ENCODE measurements at regions not wholly inside any gene's neighbourhood (a gene's known extent, or its start where the extent isn't known, plus 50 kb on each side); places are given as distances from the start of the nearest gene placed in this dataset.

DNA sequence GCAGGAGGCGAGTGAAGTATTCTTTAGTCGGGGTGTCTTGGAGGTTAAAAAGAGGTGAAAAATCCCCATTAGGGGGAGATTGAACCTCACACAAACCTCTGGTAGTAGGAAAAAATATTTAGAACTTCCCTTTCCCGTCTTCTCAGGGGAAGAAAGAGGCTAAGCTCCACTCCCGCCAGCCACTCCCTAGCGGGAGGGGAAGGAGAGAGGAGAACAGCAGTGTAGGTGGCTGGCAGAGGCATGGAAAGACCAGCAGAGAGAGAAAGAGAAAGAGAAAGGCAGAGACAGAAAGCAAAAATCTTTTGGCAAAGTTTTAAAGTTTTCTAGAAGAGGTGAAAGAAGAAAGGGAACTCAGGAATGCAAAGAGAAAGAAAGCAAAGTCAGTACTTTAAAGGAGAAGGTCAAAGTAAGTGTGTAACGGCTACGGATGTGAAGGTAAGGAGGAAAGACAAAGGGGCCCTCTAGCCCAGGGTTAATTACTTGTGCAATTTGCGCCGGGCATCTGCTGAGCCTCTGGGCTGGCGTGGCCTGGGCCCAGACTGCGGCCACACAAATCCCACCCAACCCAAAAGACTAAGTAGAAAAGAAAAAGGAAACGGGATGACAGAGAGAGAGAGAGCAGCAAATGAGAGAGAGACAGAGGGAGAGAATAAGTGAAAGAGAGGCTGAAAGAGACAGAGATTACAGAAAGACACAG lies 72.3 kb upstream of the ZNF746 start:
- Histone ChIP-seq H3K27ac (no peak overlapping the region), H3K4me3 (no peak overlapping the region), H3K36me3 (peaks cover 0 to 58% (median 4%) of the 10 kb centered on the region in 6 donors), H3K9me3 (peaks cover 6 to 69% (median 62%) of the 10 kb centered on the region in 8 donors), H3K4me1 (peaks cover 0 to 10% (median 0%) of the 10 kb centered on the region in 6 donors), H3K27me3 (replicated peaks in 1 of 7) (no peaks in the 10 kb centered on the region)
- no peak for DNase-seq
- 93 to 96% (median 94%) methylated on average over 12 of the region's 12 CpGs for WGBS, 5 donors
- TF ChIP-seq CTCF (IDR thresholded peaks at IDR 0.05 in 8 of 11, conservative IDR thresholded peaks at IDR 0.05 in 3 of 11): no peak
- TF ChIP-seq POLR2AphosphoS5 (IDR thresholded peaks at IDR 0.05): no peak
- no peak for TF ChIP-seq POLR2A (IDR thresholded peaks at IDR 0.05)
- intact Hi-C loops (cut with DNase I; ENCODE audit: low total_unique reads): no loop called here

- Histone ChIP-seq H3K4me3 (no peak overlapping the region), H3K4me1 (peaks cover 0 to 10% (median 0%) of the 10 kb centered on the region in 6 donors), H3K9me3 (peaks cover 5 to 66% (median 58%) of the 10 kb centered on the region in 8 donors), H3K36me3 (peaks cover 0 to 64% (median 4%) of the 10 kb centered on the region in 6 donors), H3K27ac (no peak overlapping the region), H3K27me3 (replicated peaks in 1 of 7) (no peaks in the 10 kb centered on the region)
- TF ChIP-seq CTCF (IDR thresholded peaks at IDR 0.05 in 8 of 11, conservative IDR thresholded peaks at IDR 0.05 in 3 of 11): no peak
- no peak for TF ChIP-seq POLR2A (IDR thresholded peaks at IDR 0.05)
- TF ChIP-seq POLR2AphosphoS5 (IDR thresholded peaks at IDR 0.05): no peak
- intact Hi-C loops (cut with DNase I; ENCODE audit: low total_unique reads): no loop called here
- DNase-seq: no peak
- WGBS, 5 donors: 94 to 99% (median 96%) methylated on average over 6 of the region's 6 CpGs
These were observed 71.6 kb upstream of the ZNF746 start for GRCh38 chr7:149569025-149569725.

DNA sequence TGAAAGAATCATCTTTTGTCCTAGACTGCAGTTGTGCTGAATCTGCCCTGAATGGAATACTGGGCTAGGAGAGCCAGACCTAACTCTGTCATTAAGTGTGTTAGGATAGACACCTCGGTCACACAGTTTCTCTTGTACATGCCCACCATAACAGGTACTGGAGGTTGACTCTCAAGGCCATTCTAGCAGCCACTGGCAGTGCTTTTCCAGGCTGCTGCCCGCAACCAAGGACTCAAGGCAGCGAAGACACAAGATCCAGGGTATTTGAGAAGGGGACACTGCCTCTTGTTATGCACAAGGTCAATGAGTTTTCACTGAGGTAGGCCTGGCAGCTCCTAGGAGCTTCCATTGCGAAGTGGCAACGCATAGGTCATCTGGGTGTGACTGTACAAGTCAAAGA lies 70.6 kb upstream of the ZNF746 start:
- H3K27me3 ChIP-seq (replicated peaks in 1 of 7): no peaks in the 10 kb centered on the region
- intact Hi-C loops (cut with DNase I; ENCODE audit: low total_unique reads): no loop called here
- peaks cover 0 to 63% (median 52%) of the 10 kb centered on the region in 8 donors for H3K9me3 ChIP-seq
- H3K36me3 ChIP-seq: peaks cover 0 to 64% (median 4%) of the 10 kb centered on the region in 6 donors
- H3K27ac ChIP-seq: no peak overlapping the region
- H3K4me1 ChIP-seq: peaks cover 0 to 10% (median 0%) of the 10 kb centered on the region in 6 donors
- 96 to 99% (median 97%) methylated on average over 5 of the region's 5 CpGs for WGBS, 5 donors
- DNase-seq: no peak
- H3K4me3 ChIP-seq: no peak overlapping the region
- TF ChIP-seq CTCF (IDR thresholded peaks at IDR 0.05 in 8 of 11, conservative IDR thresholded peaks at IDR 0.05 in 3 of 11): no peak
- no peak for TF ChIP-seq POLR2AphosphoS5 (IDR thresholded peaks at IDR 0.05)
- TF ChIP-seq POLR2A (IDR thresholded peaks at IDR 0.05): no peak

DNA sequence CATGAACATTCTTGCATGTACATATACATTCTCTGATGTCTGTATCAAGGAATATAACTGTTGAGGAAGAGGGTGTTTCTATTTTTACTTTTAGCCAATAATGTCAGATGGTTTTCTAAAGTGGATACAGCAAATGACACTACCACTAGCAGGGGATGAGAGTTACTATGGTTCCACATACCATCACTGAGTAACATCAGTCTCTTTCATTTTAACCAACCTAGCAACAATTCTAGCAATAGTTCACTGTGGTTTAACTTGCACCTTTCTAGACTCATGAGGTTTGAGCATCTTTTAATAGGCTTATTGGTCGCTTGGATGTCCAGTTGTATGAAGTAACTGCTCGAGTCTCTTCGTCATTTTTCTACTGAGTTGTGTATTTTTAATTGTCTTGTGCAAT lies 68.5 kb upstream of the ZNF746 start:
- Histone ChIP-seq H3K4me1 (peaks cover 0 to 10% (median 0%) of the 10 kb centered on the region in 6 donors), H3K36me3 (peaks cover 0 to 72% (median 4%) of the 10 kb centered on the region in 6 donors), H3K9me3 (peaks cover 0 to 42% (median 37%) of the 10 kb centered on the region in 8 donors), H3K27me3 (replicated peaks in 1 of 7) (no peaks in the 10 kb centered on the region), H3K4me3 (no peak overlapping the region), H3K27ac (no peak overlapping the region)
- WGBS, 5 donors: 94 to 98% (median 98%) methylated on average over 3 of the region's 3 CpGs
- TF ChIP-seq POLR2A (IDR thresholded peaks at IDR 0.05) (no peak), CTCF (IDR thresholded peaks at IDR 0.05 in 8 of 11, conservative IDR thresholded peaks at IDR 0.05 in 3 of 11) (no peak), POLR2AphosphoS5 (IDR thresholded peaks at IDR 0.05) (no peak)
- no peak for DNase-seq
- intact Hi-C loops (cut with DNase I; ENCODE audit: low total_unique reads): no loop called here

All from spleen (tissue), 11 donors.